NCI-H146 treated with DMSO at 0.1 percent for 48 hours (cell line): ENCODE measurements at regions not wholly inside any gene's neighbourhood (a gene's known extent, or its start where the extent isn't known, plus 50 kb on each side); places are given as distances from the start of the nearest gene placed in this dataset.

ENCODE experiments used
- DNase-seq: peaks from one replicate; lab custom pipeline; 2025; ENCODE audit not compliant: unreplicated experiment; lab: John Stamatoyannopoulos, UW

DNA sequence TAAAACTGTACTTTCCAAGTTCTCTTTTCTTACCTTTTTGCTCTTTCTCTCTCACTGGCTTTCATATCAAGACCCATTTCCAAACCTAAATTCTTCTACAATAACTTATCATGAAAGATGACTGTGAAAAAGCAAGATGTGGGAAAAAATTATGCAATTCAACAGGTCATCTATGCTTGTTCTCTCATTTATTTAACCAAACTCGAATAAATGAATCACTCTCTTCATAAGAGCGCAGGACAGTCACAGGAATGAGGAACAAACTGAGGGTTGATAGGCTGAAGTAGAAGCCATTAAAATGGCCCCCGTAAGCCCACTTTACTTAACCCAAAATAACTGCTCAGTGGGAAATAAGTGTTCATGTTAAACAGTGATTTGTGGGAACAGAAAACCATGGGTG, 1289.7 kb upstream of the SORCS1 start:
- DNase-seq, result no peak

DNA sequence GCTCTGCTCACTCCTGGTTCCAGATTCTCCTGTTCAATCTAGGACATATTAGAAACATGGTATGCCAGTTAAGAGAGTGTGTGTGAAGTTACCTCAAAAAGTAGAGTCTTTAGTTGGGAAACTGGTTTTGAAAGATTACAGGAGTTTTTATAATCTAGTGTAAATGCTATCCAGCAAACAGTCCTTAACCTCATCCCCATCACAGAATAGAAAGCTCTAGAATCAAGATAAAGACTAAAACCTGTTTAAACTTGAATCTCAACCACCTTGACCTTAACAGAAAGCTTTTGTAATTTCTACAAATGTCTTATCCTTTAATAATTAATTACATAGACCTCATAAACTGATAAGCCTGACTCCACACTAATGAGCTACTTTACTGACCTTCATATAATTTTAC, 1288.7 kb upstream of the SORCS1 start:
- DNase-seq, result no peak

DNA sequence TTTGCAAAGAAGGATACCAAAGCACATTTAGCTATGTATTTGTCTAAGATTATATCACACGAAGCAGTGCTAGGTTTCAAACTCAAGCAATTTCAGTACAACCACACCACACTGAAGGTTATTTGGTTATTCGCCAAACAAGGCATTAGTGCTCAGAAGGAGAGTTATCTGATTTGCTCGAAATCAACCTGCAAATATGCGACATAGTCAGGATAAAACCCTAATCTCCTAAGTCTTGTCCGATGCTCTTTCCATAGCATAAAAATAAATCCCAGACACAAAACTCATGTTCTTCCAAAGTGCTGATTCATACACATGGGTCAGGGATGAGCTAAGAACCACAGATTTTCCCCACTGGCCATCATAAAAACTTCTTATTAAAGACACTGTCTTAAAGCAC, 1288.0 kb upstream of the SORCS1 start:
- DNase-seq, result no peak

DNA sequence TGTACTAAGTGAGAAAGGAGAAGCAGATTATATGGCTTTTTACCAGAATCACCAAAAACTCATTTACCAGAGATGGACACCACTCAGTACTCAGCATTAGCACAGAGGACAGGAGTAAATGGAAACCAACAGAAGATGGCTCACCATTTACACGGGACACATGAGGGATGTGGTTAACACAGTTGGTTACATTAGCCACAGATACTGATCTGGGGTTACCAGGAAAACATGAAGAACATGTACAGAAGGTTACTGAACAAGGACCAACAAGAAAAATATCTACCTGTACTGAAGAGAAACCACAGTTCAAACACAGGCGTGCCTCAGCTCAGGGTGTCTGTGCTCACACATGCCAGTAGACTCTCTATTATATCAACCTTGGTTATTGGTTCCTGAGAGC, 1285.8 kb upstream of the SORCS1 start:
- DNase-seq, result no peak

DNA sequence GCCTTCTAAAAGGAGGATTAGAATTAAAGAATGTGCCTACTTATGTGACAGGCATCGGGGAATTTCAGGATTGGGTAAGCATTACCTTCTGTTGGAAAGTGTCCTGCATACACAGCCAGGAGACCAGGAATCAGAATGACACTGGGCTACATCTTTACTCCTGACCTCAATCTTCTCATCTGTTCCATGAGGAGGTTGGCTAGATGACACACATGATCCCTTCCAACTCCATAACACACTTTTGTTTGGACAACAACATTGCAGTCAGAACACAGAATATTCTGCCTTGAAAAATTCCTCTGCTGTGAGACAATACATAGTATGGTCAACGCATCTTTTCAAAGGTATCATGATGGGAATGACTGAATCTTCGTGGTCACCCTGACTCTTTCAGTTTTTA, 1281.2 kb upstream of the SORCS1 start:
- DNase-seq, result no peak

DNA sequence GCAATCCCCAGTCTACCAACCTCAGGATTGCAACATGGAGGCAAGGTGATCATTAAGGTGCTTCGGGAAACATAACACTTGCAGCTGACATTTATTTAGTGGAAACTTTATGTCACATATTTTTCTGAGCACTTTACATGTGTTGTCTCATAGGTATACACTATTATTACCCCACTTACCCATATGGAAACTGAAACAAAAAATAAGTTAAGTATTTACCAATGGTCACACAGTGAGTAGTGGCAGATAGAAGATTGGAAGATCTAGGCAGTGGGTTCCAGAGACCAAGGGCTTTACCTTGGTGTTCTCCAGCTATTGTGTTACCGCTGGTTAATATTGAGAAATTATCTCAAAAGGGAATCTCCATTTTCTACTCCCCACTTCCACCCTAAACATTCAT, 1279.1 kb upstream of the SORCS1 start:
- no peak for DNase-seq

DNA sequence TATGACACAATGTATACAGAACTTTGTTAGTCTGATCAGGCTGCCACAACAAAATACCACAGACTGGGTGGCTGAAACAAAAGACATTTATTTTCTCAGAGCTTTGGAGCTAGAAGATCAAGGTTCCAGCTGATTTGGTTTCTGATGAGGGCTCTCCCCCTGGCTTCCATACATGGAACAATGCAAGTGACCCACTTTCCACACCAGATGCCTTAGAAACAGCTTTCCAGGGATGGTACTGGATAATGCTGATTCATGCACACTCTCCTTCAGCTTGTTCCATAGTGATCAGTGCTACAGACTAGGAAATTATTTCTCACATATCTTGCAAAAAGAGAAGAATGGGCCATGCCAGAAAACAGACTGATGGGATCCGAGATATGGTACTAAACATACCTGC, 1274.9 kb upstream of the SORCS1 start:
- no peak for DNase-seq

DNA sequence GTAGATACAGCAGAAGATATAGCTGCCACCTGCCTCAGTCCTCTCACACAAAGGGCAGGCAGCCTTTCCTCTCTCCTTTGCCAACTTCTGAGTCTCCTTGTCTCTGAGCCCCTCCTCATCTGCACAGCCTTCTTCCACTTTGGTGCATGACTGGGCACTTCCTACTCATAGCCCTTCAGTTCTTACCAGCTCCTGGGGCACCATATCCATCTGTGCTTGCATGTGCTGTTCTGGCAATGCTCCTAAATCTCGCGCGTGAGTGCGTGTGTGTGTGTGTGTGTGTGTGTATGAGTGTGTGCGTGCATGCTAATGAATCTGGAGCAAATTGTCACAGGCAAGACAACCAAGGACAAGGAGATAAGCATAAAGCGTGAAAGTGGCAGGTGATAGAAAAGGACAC, 1271.6 kb upstream of the SORCS1 start:
- no peak for DNase-seq

DNA sequence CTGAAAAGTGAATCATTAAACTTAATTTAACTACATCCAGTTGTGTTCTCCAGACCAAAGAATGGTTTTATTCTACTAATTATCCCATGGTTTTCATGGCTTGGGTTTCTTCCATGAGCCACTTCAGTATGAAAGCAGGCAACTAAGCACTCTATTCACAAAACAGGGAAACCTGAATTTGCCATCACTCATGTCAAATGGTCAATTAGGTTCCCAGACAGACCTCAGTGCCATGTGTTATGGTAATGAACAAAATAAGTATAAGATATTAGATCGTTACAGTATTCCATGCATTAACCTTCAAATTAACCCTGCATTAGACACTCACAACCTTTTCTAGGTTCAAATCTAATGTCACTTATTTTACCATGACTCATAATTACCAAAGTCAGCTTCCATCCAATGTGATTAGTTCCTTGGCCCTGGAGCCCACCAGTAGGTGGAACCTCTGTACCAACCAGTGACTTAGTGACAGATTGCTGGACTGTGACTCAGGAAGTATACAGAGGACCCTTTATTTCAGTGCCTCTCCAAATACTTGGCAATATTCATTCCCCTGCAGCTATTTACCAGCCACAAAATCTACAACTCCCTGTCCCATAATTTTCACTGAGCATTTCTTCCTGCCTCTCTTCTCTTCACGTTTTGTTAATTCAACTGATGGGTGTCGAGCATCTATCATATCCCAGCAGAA, 1270.2 kb upstream of the SORCS1 start:
- DNase-seq, result no peak

DNA sequence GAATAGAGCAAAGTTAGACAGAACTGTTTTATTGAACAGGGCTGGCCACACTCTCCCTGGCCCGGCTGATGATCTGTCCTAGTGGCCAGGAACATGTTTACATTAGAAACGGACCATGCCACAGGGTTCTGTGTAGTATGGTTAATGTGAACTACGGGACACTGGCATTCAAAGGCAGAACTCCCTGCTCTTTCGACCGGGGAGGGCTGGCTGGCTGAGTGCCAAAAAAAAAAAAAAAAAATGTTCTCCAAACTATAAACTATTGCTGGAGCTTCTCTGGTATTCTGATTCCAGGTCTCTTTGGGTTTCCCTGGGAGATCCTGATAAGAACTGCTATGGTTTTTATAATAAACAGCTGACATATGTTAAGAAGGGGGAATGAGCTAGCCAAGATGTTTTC, 1262.6 kb upstream of the SORCS1 start:
- no peak for DNase-seq

DNA sequence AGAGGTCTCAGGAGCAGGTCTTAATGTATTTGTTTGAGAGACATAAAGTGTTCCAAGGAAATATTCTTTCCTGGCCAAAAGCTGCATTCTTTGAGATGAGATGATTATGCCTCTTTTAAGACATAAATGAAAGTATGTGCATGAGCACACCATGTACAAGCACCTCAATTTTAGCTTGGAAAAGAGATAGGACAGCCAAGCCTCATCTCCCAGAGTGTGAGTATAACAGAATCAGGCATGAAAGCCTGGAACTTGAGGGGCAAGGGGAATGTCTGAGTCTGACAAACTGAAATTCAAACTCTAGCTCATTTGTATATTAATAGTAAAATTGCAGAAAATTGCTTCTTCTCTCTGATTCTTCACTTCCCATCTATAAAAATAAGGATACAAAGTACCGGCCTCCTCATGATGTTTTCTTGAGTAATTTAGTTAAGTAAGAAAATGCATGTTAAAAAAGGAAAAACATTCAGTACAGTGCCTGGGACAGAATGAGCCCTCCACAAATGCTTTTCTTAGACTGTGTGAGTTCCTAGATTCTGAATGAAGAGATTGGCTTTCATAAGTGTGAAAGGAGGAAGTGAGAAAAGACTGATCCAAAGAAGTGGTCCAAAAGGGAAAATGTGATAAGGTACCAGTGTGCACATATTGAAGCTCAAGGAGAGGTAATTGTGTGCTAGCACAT, 1260.9 kb upstream of the SORCS1 start:
- no peak for DNase-seq

DNA sequence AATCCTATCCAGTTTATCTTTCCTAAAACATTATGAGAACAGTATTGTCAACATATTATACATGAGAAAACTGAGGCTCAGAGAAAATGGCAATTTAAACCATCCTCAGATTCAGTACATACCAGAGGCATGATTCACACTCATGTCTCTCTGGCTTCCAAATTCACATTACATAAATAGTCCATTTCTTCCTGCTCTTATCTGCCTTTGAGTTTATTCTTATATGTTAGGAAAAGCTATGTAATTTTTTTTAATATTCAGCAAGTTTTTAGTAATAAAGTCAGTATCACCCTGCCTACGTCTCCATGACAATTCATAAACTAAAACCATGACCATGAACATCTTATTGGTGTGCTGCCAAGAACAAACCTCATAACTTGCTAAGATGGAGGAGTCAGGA, 1260.2 kb upstream of the SORCS1 start:
- DNase-seq, result no peak

DNA sequence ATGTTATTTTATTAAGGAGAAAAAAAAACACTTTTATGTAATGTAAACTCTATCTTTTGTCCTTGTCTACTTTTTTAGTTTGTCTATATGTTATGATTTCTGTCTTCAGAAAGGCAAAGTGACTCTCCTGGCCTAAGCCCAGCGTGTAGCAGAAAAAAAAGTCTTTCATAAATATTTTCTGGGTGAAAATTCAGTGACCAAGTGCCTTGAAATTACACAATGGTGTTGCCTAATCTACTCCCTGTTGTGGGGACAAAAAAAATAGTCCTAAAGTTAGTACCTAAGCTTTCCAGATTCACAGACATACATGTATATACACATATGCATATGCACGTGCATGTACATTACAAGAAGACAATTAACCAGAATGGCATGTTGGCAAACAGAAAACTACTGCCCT, 1257.8 kb upstream of the SORCS1 start:
- DNase-seq, result no peak

DNA sequence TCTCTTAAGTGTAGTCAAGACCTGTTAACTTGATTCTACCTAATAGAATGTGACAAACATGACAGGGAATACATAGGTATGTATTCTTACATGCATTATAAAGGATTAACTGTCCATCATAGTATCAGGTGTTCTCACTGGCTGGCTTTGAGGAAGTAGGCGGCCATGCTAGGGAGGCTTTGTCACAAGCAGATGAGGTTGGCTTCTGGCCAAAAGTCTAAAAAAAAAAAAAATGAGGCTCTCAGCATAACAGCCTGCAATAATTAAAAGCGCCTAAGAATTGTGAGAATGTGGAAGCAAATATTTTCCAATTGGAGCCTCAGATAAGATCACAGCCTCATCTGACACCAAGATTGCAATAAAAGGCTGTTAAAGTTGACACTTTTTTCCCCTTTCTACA, 1256.8 kb upstream of the SORCS1 start:
- DNase-seq, result no peak

DNA sequence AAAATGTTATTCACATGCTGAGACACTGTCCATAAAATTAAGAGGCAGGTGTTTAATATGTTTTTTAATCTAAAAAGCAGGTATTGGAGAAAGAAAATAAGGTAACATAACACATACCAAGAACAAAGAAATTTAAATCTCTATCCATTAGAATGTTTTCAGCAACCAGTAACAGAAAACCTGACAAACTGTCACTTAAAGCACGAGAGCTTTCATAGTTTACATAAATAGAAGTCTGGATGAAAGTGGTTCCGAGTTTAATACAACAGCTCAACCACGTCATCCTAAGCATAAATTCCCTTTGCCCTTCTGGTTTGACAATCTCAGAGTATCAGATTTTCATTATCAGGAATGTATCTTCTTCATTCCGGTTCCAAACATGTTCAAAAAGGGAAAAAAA, 1249.4 kb upstream of the SORCS1 start:
- no peak for DNase-seq

DNA sequence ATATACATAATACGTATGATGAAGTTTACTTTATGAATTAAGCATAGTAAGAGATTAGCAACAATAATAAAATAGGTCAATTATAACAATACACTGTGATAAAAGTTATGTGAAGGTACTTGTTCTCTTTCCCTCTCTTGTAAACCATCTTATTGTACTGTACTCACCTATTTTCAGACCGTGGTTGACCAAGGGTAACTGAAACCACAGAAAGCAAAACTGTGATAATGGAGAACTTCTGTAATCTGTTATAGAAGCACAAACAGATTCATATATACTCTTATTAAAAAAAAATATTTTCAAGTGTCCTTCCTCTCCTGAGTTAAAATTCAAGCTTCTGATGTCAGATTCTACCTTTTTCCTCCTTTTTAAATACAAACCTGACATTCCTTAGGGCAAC, 1247.8 kb upstream of the SORCS1 start:
- DNase-seq, result no peak

DNA sequence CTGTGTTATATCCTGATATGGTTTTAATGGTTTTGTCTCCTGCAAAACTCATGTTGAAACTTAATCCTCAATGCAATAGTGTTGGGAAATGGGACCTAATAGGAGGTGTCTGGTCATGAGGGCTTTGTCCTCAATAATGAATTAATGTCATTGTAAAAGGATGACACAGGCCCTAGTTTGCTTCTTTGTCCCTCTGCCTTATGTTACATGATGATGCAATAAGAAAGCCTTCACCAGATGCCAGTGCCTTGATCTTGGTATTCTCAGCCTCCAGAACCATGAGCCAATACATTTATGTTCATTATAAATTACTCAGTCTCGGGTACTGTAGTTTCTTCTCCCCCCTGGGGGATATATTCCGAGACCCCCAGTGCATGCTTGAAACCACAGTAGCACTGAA, 1247.4 kb upstream of the SORCS1 start:
- no peak for DNase-seq

DNA sequence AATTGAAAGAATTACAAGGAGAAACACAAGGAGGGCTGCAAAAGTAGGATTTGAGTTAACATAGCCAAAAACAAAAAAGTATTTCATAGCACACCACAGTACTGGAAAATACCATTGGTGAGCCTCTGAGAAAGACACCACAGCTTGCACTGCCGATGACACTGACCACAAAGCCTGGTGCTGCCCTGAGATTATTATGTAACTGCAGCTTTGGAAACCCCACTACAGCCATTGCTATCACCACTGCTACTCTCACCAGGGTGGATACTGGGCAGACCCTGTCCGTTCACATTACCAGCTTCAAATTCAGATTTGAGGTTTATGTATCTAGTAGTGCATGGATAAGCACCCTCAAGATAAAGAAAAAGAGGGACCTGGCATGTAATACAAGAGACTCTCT, 1246.7 kb upstream of the SORCS1 start:
- no peak for DNase-seq

DNA sequence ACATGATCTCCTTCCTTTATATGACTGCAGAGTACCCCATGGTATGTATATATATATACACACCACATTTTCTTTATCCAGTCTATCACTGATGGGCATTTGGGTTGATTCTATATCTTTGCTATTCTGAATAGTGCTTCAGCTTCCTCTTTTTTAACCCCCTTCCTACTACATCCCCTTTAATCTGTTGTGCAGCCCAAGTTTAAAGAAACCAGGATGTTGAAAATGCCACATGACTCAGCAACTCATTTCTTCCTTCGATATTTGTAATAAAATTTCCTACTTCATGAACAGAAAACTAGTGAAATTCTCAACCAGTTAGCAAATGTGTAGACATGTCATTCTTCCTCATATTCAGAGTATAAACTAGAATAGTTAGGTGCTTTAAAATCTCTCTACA, 1245.7 kb upstream of the SORCS1 start:
- DNase-seq, result no peak

DNA sequence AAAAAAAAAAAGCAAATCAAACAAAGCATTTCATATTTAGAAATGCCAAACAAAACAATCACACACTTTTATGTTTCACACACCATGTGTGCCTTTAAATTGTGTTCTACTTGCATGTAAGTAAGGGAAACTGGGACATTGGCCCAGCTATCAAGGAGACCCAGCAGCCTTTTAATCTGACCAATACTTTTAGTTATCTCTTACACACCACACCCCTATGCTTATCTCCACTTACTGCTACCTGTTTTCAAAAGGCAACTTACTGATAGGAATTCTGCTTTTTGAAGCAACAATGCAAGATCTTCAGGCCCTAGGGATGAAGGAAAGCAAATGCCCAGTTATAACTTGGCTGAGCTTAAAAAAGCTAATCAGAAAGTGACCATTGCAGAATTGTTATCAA, 1244.8 kb upstream of the SORCS1 start:
- DNase-seq, result no peak

DNA sequence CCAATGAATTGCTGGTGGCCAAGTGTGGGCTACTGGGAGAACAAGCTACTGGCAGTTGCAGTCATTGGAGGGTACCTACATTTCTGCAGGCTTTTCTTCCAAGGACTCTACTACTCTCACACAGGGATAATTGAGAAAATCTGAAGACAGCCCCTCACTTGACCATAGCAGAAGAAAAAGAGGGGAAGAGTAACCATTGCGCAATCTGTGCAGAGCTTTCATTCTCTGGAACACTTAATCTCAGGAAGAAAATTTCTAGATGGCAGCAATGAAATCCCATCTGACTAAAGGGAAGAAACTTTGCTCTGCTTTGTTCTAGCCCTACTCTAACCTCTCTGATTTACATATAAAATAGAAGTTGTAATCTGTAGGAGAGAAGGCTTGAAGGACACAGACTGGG, 1239.6 kb upstream of the SORCS1 start:
- no peak for DNase-seq

DNA sequence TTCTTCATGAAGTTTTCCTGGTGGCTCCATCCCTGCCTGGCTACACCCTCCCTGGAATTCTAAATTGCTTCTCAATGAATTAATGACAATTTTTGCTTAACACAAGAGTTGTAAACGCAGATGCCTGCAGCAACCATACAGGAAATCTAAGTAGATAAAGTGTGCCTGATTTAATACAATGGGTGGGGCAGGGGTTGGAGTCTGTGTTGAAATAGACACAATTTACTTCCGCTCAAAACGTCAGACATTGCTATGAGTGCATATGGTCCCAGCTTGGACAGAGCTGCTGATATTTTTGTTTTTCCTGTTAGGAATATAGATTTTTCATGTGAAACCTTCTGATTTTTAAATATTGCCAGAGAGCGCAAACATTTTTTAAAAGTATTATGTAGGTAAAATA, 1235.0 kb upstream of the SORCS1 start:
- no peak for DNase-seq

DNA sequence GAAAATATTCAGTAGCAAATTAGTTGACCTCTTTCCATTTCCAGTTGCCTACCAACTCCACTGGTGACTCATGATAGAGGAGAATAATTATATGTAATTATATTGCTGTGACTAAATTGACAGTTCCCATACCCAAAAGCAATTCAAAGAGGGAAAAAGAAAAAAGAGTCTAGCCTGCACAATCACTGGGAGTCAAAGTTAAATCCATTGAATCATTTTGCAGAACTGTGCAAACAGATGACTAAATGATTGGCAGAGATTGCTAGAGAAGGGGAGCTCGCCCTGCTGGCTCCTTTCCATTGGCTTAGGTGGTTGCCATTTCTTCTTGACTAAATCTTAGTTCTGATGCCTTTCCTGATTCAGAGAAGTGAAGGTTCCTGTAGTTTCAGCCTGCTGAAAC, 1228.6 kb upstream of the SORCS1 start:
- no peak for DNase-seq
